CD4-positive, alpha-beta T cell (primary cell): ENCODE measurements at regions not wholly inside any gene's neighbourhood (a gene's known extent, or its start where the extent isn't known, plus 50 kb on each side); places are given as distances from the start of the nearest gene placed in this dataset.

Source experiments
- ATAC-seq: fragments of 200-7000 bp; cut with Tn5 transposase; one replicate; pipeline ENCODE4 v1.10.0; 2022; ENCODE audit warnings: mild to moderate bottlenecking; ENCODE audit not compliant: poor library complexity
- CTCF ChIA-PET: fragments of 350-600 bp; sonication (Branson Sonifier 250); formaldehyde crosslinking; loops from one replicate; lab custom pipeline; 2021; ENCODE audit warnings: antibody characterized with exemption, inconsistent platforms; lab: Charles Lee
- POLR2A ChIA-PET: fragments of 350-600 bp; sonication (Branson Sonifier 250); formaldehyde crosslinking; loops from one replicate; lab custom pipeline; 2021; ENCODE audit warnings: antibody characterized with exemption, inconsistent platforms; lab: Charles Lee
- DNase-seq, 14 experiments: peaks; one replicate each; pipeline ENCODE4 v3.0.0-alpha.2; 2013 to 2020; ENCODE audit warnings: mixed read lengths in 2 of 14
- H3K27ac ChIP-seq, 2 donors: one replicate each; pipeline versions ENCODE4 v1.5.1 to v1.7.0; 2013; ENCODE audit warnings: low read length in 2 of 2, low read depth in 1 of 2, mild to moderate bottlenecking in 1 of 2
- H3K27me3 ChIP-seq, 2 experiments: 1 replicate in 1 of 2; 2 replicates in 1 of 2; pipeline versions ENCODE4 v1.6.1 to v1.7.0; 2013; ENCODE audit warnings: low read length in 2 of 2, control low read depth in 1 of 2, mild to moderate bottlenecking in 1 of 2, moderate library complexity in 1 of 2; ENCODE audit not compliant: insufficient read depth in 2 of 2, control insufficient read depth in 1 of 2
- H3K36me3 ChIP-seq: one replicate; pipeline ENCODE4 v1.6.1; 2013; ENCODE audit warnings: low read length, control low read depth; ENCODE audit not compliant: insufficient read depth
- H3K4me1 ChIP-seq: one replicate; pipeline ENCODE4 v1.6.1; 2013; ENCODE audit warnings: low read length, control low read depth; ENCODE audit not compliant: insufficient read depth
- H3K4me3 ChIP-seq: one replicate; pipeline ENCODE4 v1.5.1; 2013; ENCODE audit warnings: mild to moderate bottlenecking, low read length, moderate library complexity
- H3K9me3 ChIP-seq, 2 experiments: 1 replicate in 1 of 2; 2 replicates in 1 of 2; pipeline versions ENCODE4 v1.6.1 to v1.7.0; 2013; ENCODE audit warnings: low read length in 2 of 2, mild to moderate bottlenecking in 2 of 2, control low read depth in 1 of 2, moderate library complexity in 1 of 2; ENCODE audit not compliant: control insufficient read depth in 1 of 2, insufficient read depth in 1 of 2
- H3K27ac Mint-ChIP-seq: one replicate; pipeline ENCODE4 v1.8.0; 2020; ENCODE audit warnings: mixed read lengths
- H3K27me3 Mint-ChIP-seq: one replicate; pipeline ENCODE4 v1.8.0; 2021; ENCODE audit warnings: mixed read lengths
- H3K36me3 Mint-ChIP-seq: one replicate; pipeline ENCODE4 v1.8.0; 2021; ENCODE audit warnings: low read depth, mixed read lengths
- H3K4me1 Mint-ChIP-seq: one replicate; pipeline ENCODE4 v1.8.0; 2021; ENCODE audit warnings: low read depth, mixed read lengths
- H3K4me3 Mint-ChIP-seq: one replicate; pipeline ENCODE4 v1.8.0; 2020; ENCODE audit warnings: mild to moderate bottlenecking, mixed read lengths
- H3K9me3 Mint-ChIP-seq: one replicate; pipeline ENCODE4 v1.8.0; 2020; ENCODE audit warnings: mixed read lengths
- intact Hi-C, 2 experiments: fragments of 100-400 bp; cut with DNase I in 1 of 2; cut with micrococcal nuclease in 1 of 2; formaldehyde crosslinking; loops; one replicate each; pipeline versions ENCODE4 v1.15.1 to v1.9.0; 2023 to 2025; cut with DNase I, micrococcal nuclease
- TF ChIP-seq, protein P1 (sequence below): fragments of 200-600 bp; IDR thresholded peaks from one replicate; pipeline ENCODE4 v1.8.0; 2022; ENCODE audit warnings: antibody characterized with exemption, mild to moderate bottlenecking

DNA sequence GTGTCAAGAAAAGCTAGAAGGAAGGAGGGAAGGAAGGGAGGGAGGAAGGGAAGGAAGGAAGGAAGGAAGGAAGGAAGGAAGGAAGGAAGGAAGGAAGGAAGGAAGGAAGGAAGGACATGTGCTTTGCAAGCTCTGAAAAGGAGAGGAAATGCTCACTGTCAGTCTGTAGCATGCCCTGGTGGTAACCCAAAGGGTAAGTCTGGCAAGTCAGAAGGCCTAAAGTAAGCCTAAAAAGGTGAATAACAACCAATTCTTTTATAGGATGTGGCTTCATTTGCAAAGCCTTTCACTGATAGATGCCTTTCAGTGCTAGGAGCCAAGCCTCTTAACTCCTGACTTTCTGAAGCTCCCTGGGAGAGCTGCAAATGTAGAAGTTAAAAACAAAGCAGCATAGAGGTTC, 542.6 kb downstream of the CFAP47 start:
- CTCF ChIA-PET, result no interaction called here
- Mint-ChIP-seq H3K27me3 (no peaks in the 10 kb centered on the region), H3K9me3 (peaks cover 8% of the 10 kb centered on the region), H3K27ac (no peak overlapping the region), H3K4me1 (no peaks in the 10 kb centered on the region), H3K4me3 (no peak overlapping the region), H3K36me3 (no peaks in the 10 kb centered on the region)
- Histone ChIP-seq H3K27me3 (no peaks in the 10 kb centered on the region), H3K36me3 (no peaks in the 10 kb centered on the region), H3K4me1 (no peaks in the 10 kb centered on the region), H3K4me3 (no peak overlapping the region), H3K9me3 (no peaks in the 10 kb centered on the region), H3K27ac (no peak overlapping the region)
- TF ChIP-seq, protein P1, sequence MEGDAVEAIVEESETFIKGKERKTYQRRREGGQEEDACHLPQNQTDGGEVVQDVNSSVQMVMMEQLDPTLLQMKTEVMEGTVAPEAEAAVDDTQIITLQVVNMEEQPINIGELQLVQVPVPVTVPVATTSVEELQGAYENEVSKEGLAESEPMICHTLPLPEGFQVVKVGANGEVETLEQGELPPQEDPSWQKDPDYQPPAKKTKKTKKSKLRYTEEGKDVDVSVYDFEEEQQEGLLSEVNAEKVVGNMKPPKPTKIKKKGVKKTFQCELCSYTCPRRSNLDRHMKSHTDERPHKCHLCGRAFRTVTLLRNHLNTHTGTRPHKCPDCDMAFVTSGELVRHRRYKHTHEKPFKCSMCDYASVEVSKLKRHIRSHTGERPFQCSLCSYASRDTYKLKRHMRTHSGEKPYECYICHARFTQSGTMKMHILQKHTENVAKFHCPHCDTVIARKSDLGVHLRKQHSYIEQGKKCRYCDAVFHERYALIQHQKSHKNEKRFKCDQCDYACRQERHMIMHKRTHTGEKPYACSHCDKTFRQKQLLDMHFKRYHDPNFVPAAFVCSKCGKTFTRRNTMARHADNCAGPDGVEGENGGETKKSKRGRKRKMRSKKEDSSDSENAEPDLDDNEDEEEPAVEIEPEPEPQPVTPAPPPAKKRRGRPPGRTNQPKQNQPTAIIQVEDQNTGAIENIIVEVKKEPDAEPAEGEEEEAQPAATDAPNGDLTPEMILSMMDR, result no peak
- ATAC-seq (no peak), DNase-seq (no peak)
- POLR2A ChIA-PET, result no interaction called here
- intact Hi-C loops, result no loop called here

DNA sequence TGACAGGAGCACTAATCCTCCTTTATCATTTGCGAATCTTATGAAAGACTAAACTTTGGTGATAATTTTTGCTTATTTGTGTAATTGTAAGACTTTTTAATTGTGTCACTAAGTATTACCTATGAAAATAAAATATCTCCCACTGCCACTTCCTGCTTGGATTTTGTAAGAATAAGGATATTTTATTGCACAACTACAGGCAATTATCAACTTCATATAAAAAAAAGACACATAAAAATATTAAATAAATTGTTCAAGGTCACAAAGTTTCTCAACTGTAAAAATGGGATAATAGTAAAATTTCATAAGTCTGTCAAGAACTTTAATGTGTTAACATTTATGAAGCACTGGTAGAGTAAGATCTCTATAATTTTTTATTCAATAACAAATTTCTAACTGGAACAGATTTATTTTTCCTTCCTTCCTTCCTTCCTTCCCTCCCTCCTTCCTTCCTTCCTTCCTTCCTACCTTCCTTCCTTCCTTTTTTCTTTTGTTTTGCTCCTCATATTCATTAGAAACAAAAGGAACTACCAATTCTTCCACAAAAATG, 527.6 kb upstream of the FAM47C start:
- no peak overlapping the region for H3K4me3 Mint-ChIP-seq
- no peak for ATAC-seq
- no peaks in the 10 kb centered on the region for H3K4me1 Mint-ChIP-seq
- Histone ChIP-seq H3K27me3 (no peaks in the 10 kb centered on the region), H3K4me1 (no peaks in the 10 kb centered on the region), H3K27ac (no peak overlapping the region), H3K4me3 (no peak overlapping the region), H3K36me3 (no peaks in the 10 kb centered on the region), H3K9me3 (no peaks in the 10 kb centered on the region)
- no peaks in the 10 kb centered on the region for H3K36me3 Mint-ChIP-seq
- no peaks in the 10 kb centered on the region for H3K9me3 Mint-ChIP-seq
- ChIA-PET CTCF (no interaction called here), POLR2A (no interaction called here)
- no peak for DNase-seq
- TF ChIP-seq, protein P1, result no peak
- intact Hi-C loops, result no loop called here
- no peaks in the 10 kb centered on the region for H3K27me3 Mint-ChIP-seq
- no peak overlapping the region for H3K27ac Mint-ChIP-seq

DNA sequence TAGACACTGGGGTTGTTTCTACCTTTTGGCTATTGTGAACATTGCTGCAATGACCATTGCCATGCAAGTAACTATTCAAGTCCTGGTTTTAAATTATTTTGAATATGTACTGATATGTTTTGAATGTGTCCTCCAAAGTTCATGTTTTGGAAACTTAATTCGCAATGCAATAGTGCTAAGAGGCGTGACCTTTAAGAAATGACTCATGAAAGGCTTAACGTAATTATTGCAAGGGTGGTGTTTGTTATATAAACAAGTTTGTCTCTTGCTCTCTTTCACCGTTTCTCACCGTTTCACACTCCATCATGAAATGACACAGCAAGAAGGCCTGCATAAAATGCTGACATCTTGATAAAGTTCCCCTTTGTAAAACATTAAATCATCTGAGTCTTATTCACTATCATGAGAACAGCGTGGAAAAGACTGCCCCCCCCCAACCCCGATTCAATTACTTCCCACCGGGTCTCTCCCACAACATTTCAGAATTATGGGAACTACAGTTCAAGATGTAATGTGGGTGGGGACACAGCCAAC, 506.9 kb upstream of the FAM47C start:
- no peaks in the 10 kb centered on the region for H3K4me1 ChIP-seq
- ATAC-seq (no peak), DNase-seq (no peak)
- no peak overlapping the region for H3K4me3 ChIP-seq
- no peaks in the 10 kb centered on the region for H3K27me3 ChIP-seq
- no peaks in the 10 kb centered on the region for H3K9me3 ChIP-seq
- Mint-ChIP-seq H3K27me3 (no peaks in the 10 kb centered on the region), H3K27ac (no peak overlapping the region), H3K4me1 (no peaks in the 10 kb centered on the region), H3K9me3 (peaks cover 5% of the 10 kb centered on the region), H3K4me3 (no peak overlapping the region), H3K36me3 (no peaks in the 10 kb centered on the region)
- CTCF ChIA-PET, result no interaction called here
- TF ChIP-seq, protein P1, result no peak
- intact Hi-C loops, result no loop called here
- no peak overlapping the region for H3K27ac ChIP-seq
- no peaks in the 10 kb centered on the region for H3K36me3 ChIP-seq
- POLR2A ChIA-PET, result no interaction called here
